ENCODE measurements at regions not wholly inside any gene's neighbourhood (a gene's known extent, or its start where the extent isn't known, plus 50 kb on each side); places are given as distances from the start of the nearest gene placed in this dataset.

DNA sequence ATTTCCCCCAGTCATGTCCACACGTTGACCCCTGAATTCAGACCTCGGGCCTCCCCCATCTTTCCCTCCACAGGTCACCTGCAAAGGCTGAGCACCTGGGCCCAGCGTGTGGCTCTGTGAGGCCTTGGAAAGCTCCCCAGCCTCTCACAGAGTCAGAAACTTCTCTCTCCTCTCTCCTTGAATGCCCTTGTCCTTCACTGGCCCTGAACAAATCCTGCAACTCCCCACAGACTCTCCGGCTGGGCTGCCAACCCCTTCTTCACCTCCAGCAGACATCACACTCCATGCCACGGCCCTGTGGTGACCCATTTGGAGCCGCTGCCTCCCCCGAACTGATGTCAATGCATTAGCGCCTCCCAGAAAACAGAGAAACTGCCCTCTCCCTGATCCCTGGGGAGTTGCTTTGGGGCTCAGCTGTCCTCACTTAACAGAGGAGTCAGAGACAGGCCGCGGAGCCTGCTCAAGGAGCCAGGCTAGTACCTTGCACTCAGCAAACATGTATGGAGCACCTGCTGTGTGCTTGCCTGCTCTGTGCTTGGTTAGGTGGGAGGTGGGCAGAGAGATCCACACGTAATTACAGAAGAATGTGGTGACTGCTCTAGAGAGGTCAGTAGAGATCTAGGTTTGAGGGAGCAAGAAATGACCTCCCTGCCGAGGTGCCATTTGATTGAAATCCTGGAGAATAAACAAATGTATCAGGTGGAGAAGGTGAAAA lies 99.2 kb upstream of the PWP1 start:
- TF ChIP-seq, protein P1, sequence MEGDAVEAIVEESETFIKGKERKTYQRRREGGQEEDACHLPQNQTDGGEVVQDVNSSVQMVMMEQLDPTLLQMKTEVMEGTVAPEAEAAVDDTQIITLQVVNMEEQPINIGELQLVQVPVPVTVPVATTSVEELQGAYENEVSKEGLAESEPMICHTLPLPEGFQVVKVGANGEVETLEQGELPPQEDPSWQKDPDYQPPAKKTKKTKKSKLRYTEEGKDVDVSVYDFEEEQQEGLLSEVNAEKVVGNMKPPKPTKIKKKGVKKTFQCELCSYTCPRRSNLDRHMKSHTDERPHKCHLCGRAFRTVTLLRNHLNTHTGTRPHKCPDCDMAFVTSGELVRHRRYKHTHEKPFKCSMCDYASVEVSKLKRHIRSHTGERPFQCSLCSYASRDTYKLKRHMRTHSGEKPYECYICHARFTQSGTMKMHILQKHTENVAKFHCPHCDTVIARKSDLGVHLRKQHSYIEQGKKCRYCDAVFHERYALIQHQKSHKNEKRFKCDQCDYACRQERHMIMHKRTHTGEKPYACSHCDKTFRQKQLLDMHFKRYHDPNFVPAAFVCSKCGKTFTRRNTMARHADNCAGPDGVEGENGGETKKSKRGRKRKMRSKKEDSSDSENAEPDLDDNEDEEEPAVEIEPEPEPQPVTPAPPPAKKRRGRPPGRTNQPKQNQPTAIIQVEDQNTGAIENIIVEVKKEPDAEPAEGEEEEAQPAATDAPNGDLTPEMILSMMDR (IDR thresholded peaks at IDR 0.05; ENCODE audit: insufficient read depth, low read length) = no peak
- TF ChIP-seq POLR2AphosphoS5 (IDR thresholded peaks at IDR 0.05; ENCODE audit: low read depth) = no peak
- no peak for TF ChIP-seq GABPA (IDR thresholded peaks at IDR 0.05; ENCODE audit: low read depth)

Data from HL-60 (cell line).